MM.1S (cell line): ENCODE measurements at regions not wholly inside any gene's neighbourhood (a gene's known extent, or its start where the extent isn't known, plus 50 kb on each side); places are given as distances from the start of the nearest gene placed in this dataset.

Source experiments
- CTCF ChIP-seq: fragments of 300-600 bp; sonication (generic); IDR thresholded peaks from 2 replicates; pipeline ENCODE4 v1.5.1; 2016; ENCODE audit warnings: antibody characterized with exemption, low read length, mixed read lengths
- EZH2 ChIP-seq: fragments of 300-600 bp; sonication (generic); optimal IDR thresholded peaks from 2 replicates; pipeline ENCODE3; 2017; ENCODE audit warnings: low read depth, mild to moderate bottlenecking, antibody characterized with exemption, low read length, mixed read lengths

- TF ChIP-seq EZH2 = no peak
- no peak for TF ChIP-seq CTCF
These were observed 338.1 kb upstream of the SEL1L start for GRCh38 chr14:81871706-81872105.
